HG03108 (cell line): ENCODE measurements at regions not wholly inside any gene's neighbourhood (a gene's known extent, or its start where the extent isn't known, plus 50 kb on each side); places are given as distances from the start of the nearest gene placed in this dataset.
A peak's percentile ranks its signal among the peaks of the same experiment; 100 is the strongest.
"Not testable (repeated sequence)": the region's sequence is repeated elsewhere in the genome, so short reads cannot be mapped to it uniquely, and the experiment has no call there.

Experiments
- ATAC-seq: cut with Tn5 transposase; IDR thresholded peaks from one replicate; pipeline ENCODE4 v1.9.1; 2021; ENCODE audit warnings: moderate library complexity; ENCODE audit not compliant: unreplicated experiment

- no peak for ATAC-seq
Observed at GRCh38 chr13:111411919-111412650, 91.6 kb downstream of the TEX29 start.

GRCh38 chr13:111413407-111414187, 93.2 kb downstream of the TEX29 start:
- ATAC-seq, result no peak

- no peak for ATAC-seq
Observed at GRCh38 chr13:111414341-111414740, 93.9 kb downstream of the TEX29 start.

- no peak for ATAC-seq
Observed at GRCh38 chr13:111415246-111415645, 94.8 kb downstream of the TEX29 start.

- ATAC-seq, result no peak
Observed at GRCh38 chr13:111415765-111416164, 95.3 kb downstream of the TEX29 start.

GRCh38 chr13:111418101-111418500, 97.7 kb downstream of the TEX29 start:
- no peak for ATAC-seq

GRCh38 chr13:111420113-111420876, 99.9 kb downstream of the TEX29 start:
- no peak for ATAC-seq

- ATAC-seq, result no peak
Observed at GRCh38 chr13:111421216-111421615, 100.8 kb downstream of the TEX29 start.

GRCh38 chr13:111422348-111422747, 101.9 kb downstream of the TEX29 start:
- ATAC-seq, result no peak

- no peak for ATAC-seq
Observed at GRCh38 chr13:111423168-111423785, 102.8 kb downstream of the TEX29 start.

- no peak for ATAC-seq
Observed at GRCh38 chr13:111424134-111424533, 103.7 kb downstream of the TEX29 start.

- no peak for ATAC-seq
Observed at GRCh38 chr13:111425326-111425725, 104.9 kb downstream of the TEX29 start.

GRCh38 chr13:111429064-111429558, 108.7 kb downstream of the TEX29 start:
- peak; percentile 59 for ATAC-seq

- no peak for ATAC-seq
Observed at GRCh38 chr13:111431206-111431605, 110.8 kb downstream of the TEX29 start.

- no peak for ATAC-seq
Observed at GRCh38 chr13:111434578-111435159, 114.2 kb downstream of the TEX29 start.

- ATAC-seq, result no peak
Observed at GRCh38 chr13:111436446-111436845, 116.0 kb downstream of the TEX29 start.

- no peak for ATAC-seq
Observed at GRCh38 chr13:111437417-111437816, 117.0 kb downstream of the TEX29 start.

GRCh38 chr13:111437856-111438547, 117.6 kb downstream of the TEX29 start:
- ATAC-seq, result no peak

GRCh38 chr13:111440492-111440891, 120.0 kb downstream of the TEX29 start:
- ATAC-seq, result not testable (repeated sequence)

- no peak for ATAC-seq
Observed at GRCh38 chr13:111443981-111444380, 123.5 kb downstream of the TEX29 start.
